Neutrophil (primary cell): ENCODE measurements at regions not wholly inside any gene's neighbourhood (a gene's known extent, or its start where the extent isn't known, plus 50 kb on each side); places are given as distances from the start of the nearest gene placed in this dataset.

Experiments used
- H3K27ac ChIP-seq: fragments of 200-600 bp; sonication (generic); 2 replicates; pipeline ENCODE4 v1.5.1; 2016; ENCODE audit warnings: mild to moderate bottlenecking, moderate library complexity
- H3K27me3 ChIP-seq: fragments of 200-600 bp; sonication (generic); 2 replicates; pipeline ENCODE4 v1.6.0; 2016; ENCODE audit warnings: mild to moderate bottlenecking
- H3K36me3 ChIP-seq: fragments of 200-600 bp; sonication (generic); 2 replicates; pipeline ENCODE4 v1.5.1; 2017
- H3K4me1 ChIP-seq, 2 experiments: fragments of 200-600 bp in 1 of 2; sonication (generic) in 1 of 2; 1 replicate in 1 of 2; 2 replicates in 1 of 2; pipeline versions ENCODE4 v1.5.1 to v1.6.1; 2013 to 2016; ENCODE audit warnings: low read depth in 1 of 2, low read length in 1 of 2, mild to moderate bottlenecking in 1 of 2, moderate library complexity in 1 of 2; ENCODE audit not compliant: control insufficient read depth in 1 of 2, insufficient read depth in 1 of 2
- H3K4me3 ChIP-seq, 2 experiments: fragments of 200-600 bp in 1 of 2; sonication (generic) in 1 of 2; 1 replicate in 1 of 2; 2 replicates in 1 of 2; pipeline ENCODE4 v1.5.1; 2013 to 2016; ENCODE audit warnings: low read depth in 1 of 2, low read length in 1 of 2, mild to moderate bottlenecking in 1 of 2, moderate library complexity in 1 of 2
- H3K9me3 ChIP-seq: fragments of 200-600 bp; sonication (generic); 2 replicates; pipeline ENCODE4 v1.5.1; 2016
- TF ChIP-seq, protein P1 (sequence below): fragments of 200-600 bp; sonication (generic); IDR thresholded peaks from 2 replicates; pipeline ENCODE4 v1.5.1; 2016; ENCODE audit warnings: antibody characterized with exemption

DNA sequence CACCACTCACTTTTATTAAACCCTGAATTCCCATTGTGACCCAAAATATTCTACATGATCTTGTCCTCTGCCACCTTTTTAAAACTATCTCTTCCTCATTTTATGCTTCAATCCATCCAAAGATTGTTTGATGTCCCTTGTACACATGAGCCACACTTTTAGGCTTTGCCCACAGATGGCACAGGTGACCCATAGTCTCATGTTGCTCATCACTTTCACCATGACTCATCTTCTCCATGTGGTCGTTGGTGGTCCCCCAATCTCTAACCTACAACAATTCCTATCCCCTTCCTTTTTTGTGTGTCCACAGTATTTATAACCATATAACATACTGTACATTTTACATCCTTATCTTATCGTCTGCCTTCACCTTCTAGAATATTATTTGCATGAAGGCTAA lies 271.5 kb upstream of the ZWINT start:
- TF ChIP-seq, protein P1, sequence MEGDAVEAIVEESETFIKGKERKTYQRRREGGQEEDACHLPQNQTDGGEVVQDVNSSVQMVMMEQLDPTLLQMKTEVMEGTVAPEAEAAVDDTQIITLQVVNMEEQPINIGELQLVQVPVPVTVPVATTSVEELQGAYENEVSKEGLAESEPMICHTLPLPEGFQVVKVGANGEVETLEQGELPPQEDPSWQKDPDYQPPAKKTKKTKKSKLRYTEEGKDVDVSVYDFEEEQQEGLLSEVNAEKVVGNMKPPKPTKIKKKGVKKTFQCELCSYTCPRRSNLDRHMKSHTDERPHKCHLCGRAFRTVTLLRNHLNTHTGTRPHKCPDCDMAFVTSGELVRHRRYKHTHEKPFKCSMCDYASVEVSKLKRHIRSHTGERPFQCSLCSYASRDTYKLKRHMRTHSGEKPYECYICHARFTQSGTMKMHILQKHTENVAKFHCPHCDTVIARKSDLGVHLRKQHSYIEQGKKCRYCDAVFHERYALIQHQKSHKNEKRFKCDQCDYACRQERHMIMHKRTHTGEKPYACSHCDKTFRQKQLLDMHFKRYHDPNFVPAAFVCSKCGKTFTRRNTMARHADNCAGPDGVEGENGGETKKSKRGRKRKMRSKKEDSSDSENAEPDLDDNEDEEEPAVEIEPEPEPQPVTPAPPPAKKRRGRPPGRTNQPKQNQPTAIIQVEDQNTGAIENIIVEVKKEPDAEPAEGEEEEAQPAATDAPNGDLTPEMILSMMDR, result no peak
- no peak overlapping the region for H3K4me3 ChIP-seq
- no peaks in the 10 kb centered on the region for H3K4me1 ChIP-seq
- H3K36me3 ChIP-seq, result no peaks in the 10 kb centered on the region
- H3K27me3 ChIP-seq, result no peaks in the 10 kb centered on the region
- H3K9me3 ChIP-seq, result no peaks in the 10 kb centered on the region
- no peak overlapping the region for H3K27ac ChIP-seq

DNA sequence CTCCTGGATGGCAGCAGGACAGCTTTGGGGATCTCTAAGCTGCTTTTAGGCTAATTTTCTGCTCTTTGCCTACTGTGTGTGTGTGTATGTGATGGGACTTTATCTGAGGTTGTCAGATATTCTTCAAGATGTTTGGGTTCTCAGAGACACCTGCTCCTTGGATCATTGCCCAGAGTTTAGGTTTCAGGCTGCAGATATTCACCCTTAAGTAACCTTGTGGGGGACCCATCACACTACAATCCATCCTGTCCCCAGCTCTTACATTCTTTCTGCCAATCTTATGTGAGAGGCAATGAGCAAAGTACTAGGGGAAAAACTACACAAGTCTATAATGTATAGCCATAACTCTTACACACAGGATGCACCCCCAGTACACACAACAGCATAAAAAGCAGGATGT lies 263.0 kb upstream of the ZWINT start:
- H3K27ac ChIP-seq, result no peak overlapping the region
- TF ChIP-seq, protein P1, result no peak

DNA sequence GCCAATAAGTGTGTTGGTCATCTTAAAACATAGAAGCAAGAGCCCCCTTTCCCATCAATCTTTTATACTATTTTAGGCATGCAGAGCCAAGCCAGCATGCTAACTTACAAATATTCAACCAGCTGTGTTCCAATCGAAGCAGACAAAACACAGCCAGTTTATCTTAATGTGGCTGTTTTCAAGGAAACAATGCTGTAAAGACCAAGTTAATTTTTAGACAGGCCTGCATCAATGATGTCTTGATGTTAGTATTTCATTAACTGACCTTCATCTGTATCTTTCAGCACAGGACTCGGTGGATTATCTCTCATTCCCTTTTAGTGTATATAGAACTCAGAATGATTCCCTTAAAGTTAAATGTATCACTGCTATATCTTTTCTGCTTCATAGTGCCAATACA lies 262.0 kb upstream of the ZWINT start:
- TF ChIP-seq, protein P1, result no peak
- no peak overlapping the region for H3K4me3 ChIP-seq
- H3K9me3 ChIP-seq, result no peaks in the 10 kb centered on the region
- no peaks in the 10 kb centered on the region for H3K36me3 ChIP-seq
- no peaks in the 10 kb centered on the region for H3K27me3 ChIP-seq
- H3K27ac ChIP-seq, result no peak overlapping the region
- no peaks in the 10 kb centered on the region for H3K4me1 ChIP-seq

More for the DNA sequence above, 263.0 kb upstream of the ZWINT start:
- no peaks in the 10 kb centered on the region for H3K4me1 ChIP-seq
- H3K36me3 ChIP-seq, result no peaks in the 10 kb centered on the region
- H3K4me3 ChIP-seq, result no peak overlapping the region
- no peaks in the 10 kb centered on the region for H3K27me3 ChIP-seq
- H3K9me3 ChIP-seq, result no peaks in the 10 kb centered on the region

DNA sequence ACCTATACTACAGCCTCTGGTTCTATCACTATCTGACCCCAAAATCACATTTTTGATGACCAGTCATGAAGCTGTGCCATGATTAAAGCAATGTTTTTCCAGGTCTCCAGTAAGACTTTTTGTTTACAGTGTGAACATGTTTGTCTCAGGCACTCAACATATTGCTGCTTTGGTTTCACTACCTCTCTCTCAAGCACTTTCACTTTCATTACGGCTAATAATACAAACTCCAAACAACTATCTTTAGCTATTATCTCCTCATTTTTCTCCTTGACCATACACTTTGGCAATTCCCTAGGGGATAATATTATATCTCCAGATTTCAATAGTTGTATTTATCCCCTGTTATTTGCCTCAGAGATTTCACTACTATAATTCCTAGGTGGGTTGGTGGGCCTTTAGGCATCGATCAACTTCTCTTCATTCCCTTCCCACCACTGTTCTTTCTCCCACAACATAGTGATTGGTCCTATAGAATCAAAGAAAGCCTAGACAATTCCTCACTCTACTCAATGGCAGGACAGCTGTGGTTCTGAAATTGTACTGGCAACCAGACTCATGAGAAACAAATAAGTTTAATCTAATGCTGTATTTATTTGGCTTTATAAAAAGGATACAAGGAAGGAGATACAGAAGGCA lies 261.4 kb upstream of the ZWINT start:
- TF ChIP-seq, protein P1, result no peak
- Histone ChIP-seq H3K4me1 (no peaks in the 10 kb centered on the region), H3K27me3 (no peaks in the 10 kb centered on the region), H3K4me3 (no peak overlapping the region), H3K36me3 (no peaks in the 10 kb centered on the region), H3K9me3 (no peaks in the 10 kb centered on the region), H3K27ac (no peak overlapping the region)

DNA sequence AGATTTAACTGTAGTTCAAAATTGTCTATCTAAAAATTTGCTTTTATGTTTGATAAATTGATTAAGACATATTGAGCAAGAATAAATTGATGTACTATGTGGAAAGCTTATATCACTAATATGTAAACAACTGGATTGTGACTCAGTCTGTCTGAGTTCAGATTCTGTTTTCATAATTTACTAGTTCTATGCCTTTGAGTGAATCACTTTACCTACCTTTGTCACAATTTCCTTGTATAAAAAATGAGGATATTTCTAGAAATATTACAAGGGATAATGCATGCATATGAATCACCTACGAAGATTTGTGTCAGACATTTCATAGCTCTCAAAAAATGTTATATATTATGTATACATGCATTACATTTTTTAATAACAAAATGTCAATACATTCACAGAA lies 245.1 kb upstream of the ZWINT start:
- Histone ChIP-seq H3K27me3 (no peaks in the 10 kb centered on the region), H3K27ac (no peak overlapping the region), H3K9me3 (no peaks in the 10 kb centered on the region), H3K4me1 (no peaks in the 10 kb centered on the region), H3K4me3 (no peak overlapping the region), H3K36me3 (no peaks in the 10 kb centered on the region)
- TF ChIP-seq, protein P1, result no peak

- TF ChIP-seq, protein P1, result no peak
- Histone ChIP-seq H3K27ac (no peak overlapping the region), H3K36me3 (no peaks in the 10 kb centered on the region), H3K4me3 (no peak overlapping the region), H3K4me1 (no peaks in the 10 kb centered on the region), H3K27me3 (no peaks in the 10 kb centered on the region), H3K9me3 (no peaks in the 10 kb centered on the region)
Observed at GRCh38 chr10:56605051-56605450, 244.0 kb upstream of the ZWINT start.
